NT2/D1 (cell line): ENCODE measurements at regions not wholly inside any gene's neighbourhood (a gene's known extent, or its start where the extent isn't known, plus 50 kb on each side); places are given as distances from the start of the nearest gene placed in this dataset.

ENCODE experiments used
- SUZ12 ChIP-seq: IDR thresholded peaks from 2 replicates; pipeline ENCODE4 v1.6.1; 2011; ENCODE audit not compliant: insufficient read length, insufficient read depth; ENCODE audit errors: extremely low read depth
- YY1 ChIP-seq: IDR thresholded peaks from 2 replicates; pipeline ENCODE4 v1.6.1; 2011; ENCODE audit not compliant: insufficient read length, insufficient read depth
- ZNF274 ChIP-seq: IDR thresholded peaks from 2 replicates; pipeline ENCODE4 v1.6.1; 2011; ENCODE audit warnings: mild to moderate bottlenecking, low read depth, low read length

DNA sequence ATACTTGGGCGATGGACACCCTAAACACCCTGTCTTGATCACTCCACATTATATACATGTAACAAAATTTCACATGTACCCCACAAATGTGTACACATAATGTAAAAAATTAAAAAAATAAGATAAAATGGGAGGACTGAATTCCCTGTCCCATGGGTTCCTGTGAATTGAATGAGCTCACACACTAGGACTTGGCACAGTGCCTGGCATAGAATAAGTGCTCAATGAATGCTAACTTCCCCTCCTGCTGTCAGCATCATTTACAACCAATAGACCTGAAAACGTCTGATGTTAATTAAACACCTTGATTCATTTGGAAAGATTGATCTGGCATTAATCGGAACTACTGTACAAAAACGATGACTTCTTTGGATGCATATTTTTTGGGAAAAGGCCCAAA is 117.3 kb upstream of the ZNF438 start:
- TF ChIP-seq ZNF274 (no peak), YY1 (no peak), SUZ12 (no peak)
